ENCODE measurements at regions not wholly inside any gene's neighbourhood (a gene's known extent, or its start where the extent isn't known, plus 50 kb on each side); places are given as distances from the start of the nearest gene placed in this dataset.

DNA sequence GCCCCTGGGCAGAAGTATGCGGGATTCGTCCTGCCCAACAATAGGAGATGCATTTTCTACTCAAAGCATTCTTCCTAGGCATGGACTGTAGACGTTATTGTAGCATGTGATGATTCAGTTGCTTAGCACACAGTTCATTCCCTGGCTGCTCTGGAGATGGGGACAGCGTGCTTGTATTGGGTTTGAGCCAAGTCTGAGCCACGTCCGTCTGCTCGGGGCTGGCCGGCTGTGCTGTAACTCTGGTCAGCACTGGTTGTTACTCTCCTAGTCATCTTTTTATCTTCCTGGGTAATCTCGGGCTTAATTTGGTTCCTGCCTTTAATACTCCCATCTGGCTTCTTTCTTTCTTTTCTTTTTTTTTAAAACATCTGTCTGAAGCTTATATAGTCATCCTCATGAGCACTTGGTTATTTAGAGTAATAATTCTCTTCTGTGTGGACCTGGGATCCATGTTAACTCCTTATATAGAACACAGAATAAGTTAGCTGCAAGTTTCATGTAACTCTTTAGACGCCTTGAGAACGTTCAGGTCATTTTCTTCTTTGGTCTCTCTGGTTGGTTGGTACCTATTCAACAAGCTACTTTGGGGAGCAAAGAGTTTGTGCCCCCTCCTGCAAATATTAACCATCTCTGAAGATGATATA lies 118.8 kb upstream of the RPS23 start (continued):
- TF ChIP-seq FOSL2 (IDR thresholded peaks at IDR 0.05) = no peak
- TF ChIP-seq FOSL2 (CRISPR knock-in tag; IDR thresholded peaks at IDR 0.05) = no peak

DNA sequence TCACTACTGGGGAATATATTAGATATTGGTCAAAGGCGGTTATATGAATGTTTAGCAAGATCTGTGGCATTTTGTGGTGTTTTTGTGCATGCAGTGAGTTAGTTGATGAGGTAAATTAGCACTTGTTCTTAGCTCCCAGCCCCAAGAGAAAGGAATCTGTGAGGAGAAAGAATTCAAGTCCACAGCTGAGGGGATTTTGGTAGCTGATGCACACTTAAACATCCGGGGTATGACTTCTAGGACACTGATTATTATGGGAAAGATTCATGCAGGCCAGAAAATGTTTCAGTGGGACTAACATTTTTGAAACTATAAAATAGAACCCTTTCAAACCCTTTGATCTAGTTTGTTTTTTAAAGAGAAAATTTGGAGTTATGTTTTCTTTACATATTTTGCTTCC lies 118.2 kb upstream of the RPS23 start:
- FAIRE-seq (no peak), ATAC-seq (no peak; a peak in 1 of 6 replicates), DNase-seq (ENCODE audit: low read depth in 1 of 2, low spot score in 1 of 2) (no peak)
- Histone ChIP-seq H3K9me3 (no peaks in the 10 kb centered on the region), H3K4me2 (peak overlapping the region; percentile 56), H3K4me3 (no peak overlapping the region), H3K4me1 (peaks cover 21% of the 10 kb centered on the region), H3K27ac (peak overlapping the region; percentile 60 to 79)
- ChIA-PET POLR2A (no interaction called here), CTCF (interaction anchor here (1.4 to 1.5 kb wide), 2 partner anchors 25 to 172 kb away, joined by 4 to 6 read pairs; no protein-coding TSS in a partner anchor)
- no peak for TF ChIP-seq RAD21 (conservative IDR thresholded peaks at IDR 0.05 in 1 of 2, IDR thresholded peaks at IDR 0.05 in 1 of 2)
- TF ChIP-seq NFE2L2 (conservative IDR thresholded peaks at IDR 0.05; ENCODE audit: low read length) = no peak
- no peak for TF ChIP-seq NPAS2 (CRISPR knock-in tag; IDR thresholded peaks at IDR 0.05; ENCODE audit: borderline replicate concordance)
- TF ChIP-seq HOXB13 (CRISPR knock-in tag; IDR thresholded peaks at IDR 0.05; ENCODE audit: low read depth) = no peak
- no peak for TF ChIP-seq CBX2 (IDR thresholded peaks at IDR 0.05; ENCODE audit: borderline replicate concordance, low read depth)
- TF ChIP-seq FOXS1 (CRISPR knock-in tag; IDR thresholded peaks at IDR 0.05) = no peak
- TF ChIP-seq, protein P1, sequence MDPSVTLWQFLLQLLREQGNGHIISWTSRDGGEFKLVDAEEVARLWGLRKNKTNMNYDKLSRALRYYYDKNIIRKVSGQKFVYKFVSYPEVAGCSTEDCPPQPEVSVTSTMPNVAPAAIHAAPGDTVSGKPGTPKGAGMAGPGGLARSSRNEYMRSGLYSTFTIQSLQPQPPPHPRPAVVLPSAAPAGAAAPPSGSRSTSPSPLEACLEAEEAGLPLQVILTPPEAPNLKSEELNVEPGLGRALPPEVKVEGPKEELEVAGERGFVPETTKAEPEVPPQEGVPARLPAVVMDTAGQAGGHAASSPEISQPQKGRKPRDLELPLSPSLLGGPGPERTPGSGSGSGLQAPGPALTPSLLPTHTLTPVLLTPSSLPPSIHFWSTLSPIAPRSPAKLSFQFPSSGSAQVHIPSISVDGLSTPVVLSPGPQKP (IDR thresholded peaks at IDR 0.05; ENCODE audit: low read depth, low read length) = no peak
- 54% methylated on average over 2 of the region's 2 CpGs for WGBS (ENCODE audit: missing lambda C conversion rate)

DNA sequence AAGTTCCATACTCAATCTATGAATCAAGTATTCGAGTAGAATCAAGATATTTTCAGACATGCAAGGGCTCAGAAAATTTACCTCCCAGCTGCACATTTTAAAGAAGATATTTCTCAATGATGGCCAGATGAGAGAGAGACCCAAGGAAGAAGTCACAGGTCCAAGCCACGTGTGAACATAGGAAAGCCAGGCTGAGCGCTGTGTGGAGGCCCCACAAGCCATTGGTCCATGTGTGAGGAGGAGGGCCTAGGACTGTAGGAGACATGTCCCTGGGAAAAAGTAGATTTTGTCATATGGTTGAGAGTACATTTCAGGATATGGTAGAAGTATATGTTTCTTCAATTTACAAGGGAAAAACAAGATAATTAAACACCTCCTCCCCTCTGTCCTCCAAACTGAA lies 115.8 kb upstream of the RPS23 start:
- H3K27ac ChIP-seq = no peak overlapping the region
- ATAC-seq (no peak), DNase-seq (ENCODE audit: low read depth in 1 of 2, low spot score in 1 of 2) (no peak), FAIRE-seq (no peak)
- H3K4me2 ChIP-seq = no peak overlapping the region
- H3K9me3 ChIP-seq = no peaks in the 10 kb centered on the region
- no peak for TF ChIP-seq ZSCAN20 (CRISPR knock-in tag; IDR thresholded peaks at IDR 0.05)
- TF ChIP-seq FOXS1 (CRISPR knock-in tag; IDR thresholded peaks at IDR 0.05) = no peak
- no peak for TF ChIP-seq HEYL (CRISPR knock-in tag; IDR thresholded peaks at IDR 0.05)
- H3K4me1 ChIP-seq = peaks cover 24% of the 10 kb centered on the region
- H3K4me3 ChIP-seq = no peak overlapping the region
- CTCF ChIA-PET = no interaction called here
- 62% methylated on average over 3 of the region's 3 CpGs for WGBS (ENCODE audit: missing lambda C conversion rate)
- POLR2A ChIA-PET = no interaction called here

DNA sequence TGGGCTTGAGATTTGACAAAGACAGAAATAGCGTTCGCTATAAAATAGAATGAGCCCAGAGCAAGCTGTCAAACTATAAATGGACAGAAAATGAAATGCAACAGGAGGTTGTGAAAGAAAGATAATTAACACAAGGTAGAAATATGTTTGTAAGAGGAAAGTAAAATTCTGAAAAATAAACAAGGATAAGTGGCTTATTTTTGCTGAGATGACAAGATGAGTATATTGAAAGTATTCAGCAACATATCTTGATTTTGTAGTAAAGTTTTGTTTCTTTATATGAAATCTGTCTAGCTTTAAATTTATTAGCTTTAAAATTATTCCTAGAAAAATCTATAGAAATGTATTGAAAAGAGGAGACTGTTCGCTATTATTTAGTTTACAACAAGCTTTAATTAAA lies 111.9 kb upstream of the RPS23 start:
- FAIRE-seq (no peak), ATAC-seq (no peak), DNase-seq (ENCODE audit: low read depth in 1 of 2, low spot score in 1 of 2) (no peak)
- H3K27ac ChIP-seq = no peak overlapping the region
- ChIA-PET POLR2A (no interaction called here), CTCF (interaction anchor here (3.1 kb wide), 1 partner anchor 38 kb away, joined by 15 read pairs; no protein-coding TSS in a partner anchor)
- H3K9me3 ChIP-seq = 0 out of 3 replicates have a peak, but pooled peaks cover 2% of the 10 kb centered on the region
- 83% methylated on average over 3 of the region's 3 CpGs for WGBS (ENCODE audit: missing lambda C conversion rate)
- peaks cover 30% of the 10 kb centered on the region for H3K4me1 ChIP-seq
- H3K4me3 ChIP-seq = no peak overlapping the region
- no peak overlapping the region for H3K4me2 ChIP-seq
- TF ChIP-seq RARB (CRISPR knock-in tag; IDR thresholded peaks at IDR 0.05) (no peak), MAFK (IDR thresholded peaks at IDR 0.05; ENCODE audit: partially characterized antibody) (peak; percentile 16), ESRRA (IDR thresholded peaks at IDR 0.05; ENCODE audit: borderline replicate concordance, low read length) (no peak), RCOR1 (IDR thresholded peaks at IDR 0.05; ENCODE audit: low read depth, low read length) (no peak)
- TF ChIP-seq, protein P2, sequence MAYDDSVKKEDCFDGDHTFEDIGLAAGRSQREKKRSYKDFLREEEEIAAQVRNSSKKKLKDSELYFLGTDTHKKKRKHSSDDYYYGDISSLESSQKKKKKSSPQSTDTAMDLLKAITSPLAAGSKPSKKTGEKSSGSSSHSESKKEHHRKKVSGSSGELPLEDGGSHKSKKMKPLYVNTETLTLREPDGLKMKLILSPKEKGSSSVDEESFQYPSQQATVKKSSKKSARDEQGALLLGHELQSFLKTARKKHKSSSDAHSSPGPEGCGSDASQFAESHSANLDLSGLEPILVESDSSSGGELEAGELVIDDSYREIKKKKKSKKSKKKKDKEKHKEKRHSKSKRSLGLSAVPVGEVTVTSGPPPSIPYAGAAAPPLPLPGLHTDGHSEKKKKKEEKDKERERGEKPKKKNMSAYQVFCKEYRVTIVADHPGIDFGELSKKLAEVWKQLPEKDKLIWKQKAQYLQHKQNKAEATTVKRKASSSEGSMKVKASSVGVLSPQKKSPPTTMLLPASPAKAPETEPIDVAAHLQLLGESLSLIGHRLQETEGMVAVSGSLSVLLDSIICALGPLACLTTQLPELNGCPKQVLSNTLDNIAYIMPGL (CRISPR knock-in tag; IDR thresholded peaks at IDR 0.05; ENCODE audit: borderline replicate concordance) = no peak
